Peyer's patch (tissue), 4 donors: ENCODE measurements at regions not wholly inside any gene's neighbourhood (a gene's known extent, or its start where the extent isn't known, plus 50 kb on each side); places are given as distances from the start of the nearest gene placed in this dataset.

Experiments
- POLR2A ChIP-seq, 2 donors: fragments of 450-650 bp; IDR thresholded peaks; one replicate each; pipeline ENCODE4 v1.5.1; 2017; ENCODE audit warnings: antibody characterized with exemption in 2 of 2, mild to moderate bottlenecking in 2 of 2, moderate library complexity in 2 of 2
- TF ChIP-seq, protein P1 (sequence below), 6 experiments: fragments of 450-650 bp in 4 of 6; fragments of 200-600 bp in 2 of 6; sonication (generic) in 1 of 6; IDR thresholded peaks; one replicate each; pipeline ENCODE4 v1.5.1; 2017 to 2019; ENCODE audit warnings: antibody characterized with exemption in 6 of 6, mild to moderate bottlenecking in 3 of 6, moderate library complexity in 1 of 6

DNA sequence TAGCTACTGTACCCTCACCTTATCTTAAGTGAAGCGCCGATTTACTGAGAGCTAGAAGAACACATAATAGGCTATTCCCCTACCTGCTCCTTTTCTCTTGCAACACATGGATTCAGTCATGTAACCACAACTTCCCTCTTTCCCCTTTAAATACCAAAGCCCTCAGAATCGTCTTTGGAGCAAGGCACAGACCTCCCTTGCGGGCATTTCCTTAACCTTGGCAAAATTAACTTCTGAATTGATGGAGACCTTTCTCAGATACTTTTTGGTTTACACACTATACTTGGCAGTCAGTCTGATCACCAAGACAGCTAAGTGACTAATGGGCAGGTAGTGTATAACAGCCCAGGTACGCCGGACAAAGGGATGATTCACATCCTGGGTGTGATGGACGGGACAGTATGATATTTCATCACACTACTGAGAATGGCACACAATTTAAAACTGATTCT lies 72.7 kb upstream of the SEC61G start:
- TF ChIP-seq, protein P1, sequence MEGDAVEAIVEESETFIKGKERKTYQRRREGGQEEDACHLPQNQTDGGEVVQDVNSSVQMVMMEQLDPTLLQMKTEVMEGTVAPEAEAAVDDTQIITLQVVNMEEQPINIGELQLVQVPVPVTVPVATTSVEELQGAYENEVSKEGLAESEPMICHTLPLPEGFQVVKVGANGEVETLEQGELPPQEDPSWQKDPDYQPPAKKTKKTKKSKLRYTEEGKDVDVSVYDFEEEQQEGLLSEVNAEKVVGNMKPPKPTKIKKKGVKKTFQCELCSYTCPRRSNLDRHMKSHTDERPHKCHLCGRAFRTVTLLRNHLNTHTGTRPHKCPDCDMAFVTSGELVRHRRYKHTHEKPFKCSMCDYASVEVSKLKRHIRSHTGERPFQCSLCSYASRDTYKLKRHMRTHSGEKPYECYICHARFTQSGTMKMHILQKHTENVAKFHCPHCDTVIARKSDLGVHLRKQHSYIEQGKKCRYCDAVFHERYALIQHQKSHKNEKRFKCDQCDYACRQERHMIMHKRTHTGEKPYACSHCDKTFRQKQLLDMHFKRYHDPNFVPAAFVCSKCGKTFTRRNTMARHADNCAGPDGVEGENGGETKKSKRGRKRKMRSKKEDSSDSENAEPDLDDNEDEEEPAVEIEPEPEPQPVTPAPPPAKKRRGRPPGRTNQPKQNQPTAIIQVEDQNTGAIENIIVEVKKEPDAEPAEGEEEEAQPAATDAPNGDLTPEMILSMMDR (IDR thresholded peaks at IDR 0.05): no peak
- TF ChIP-seq POLR2A (IDR thresholded peaks at IDR 0.05): no peak
